ENCODE measurements at regions not wholly inside any gene's neighbourhood (a gene's known extent, or its start where the extent isn't known, plus 50 kb on each side); places are given as distances from the start of the nearest gene placed in this dataset.

DNA sequence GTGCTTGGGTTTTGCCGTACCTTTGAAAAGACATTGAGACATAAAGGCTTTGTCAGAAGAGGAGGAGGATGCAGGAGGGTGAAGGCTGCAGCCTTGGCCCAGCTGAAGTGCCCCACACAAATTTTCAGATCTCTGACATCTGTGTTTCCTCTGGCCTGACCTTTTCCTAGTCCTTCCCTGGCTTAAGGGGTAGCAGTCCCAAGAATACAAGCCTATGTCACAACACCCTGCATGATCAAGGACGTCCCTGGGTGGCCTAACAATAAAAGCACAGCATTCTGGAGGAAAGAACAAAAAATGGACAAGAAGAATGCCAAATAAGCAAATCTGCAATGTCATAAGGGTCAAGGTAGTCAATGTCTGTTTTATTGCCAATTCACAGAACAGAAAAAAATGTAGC, 80.8 kb upstream of the FAM9C start:
- no peak for TF ChIP-seq TAF1 (IDR thresholded peaks at IDR 0.05; ENCODE audit: borderline replicate concordance, low read depth, low read length)
- no peak for TF ChIP-seq POLR2A (IDR thresholded peaks at IDR 0.05; ENCODE audit: low read depth, low read length)
- TF ChIP-seq POLR2AphosphoS5 (IDR thresholded peaks at IDR 0.05; ENCODE audit: low read depth, low read length), result no peak

Measured in GM12892 (cell line).